ENCODE measurements at regions not wholly inside any gene's neighbourhood (a gene's known extent, or its start where the extent isn't known, plus 50 kb on each side); places are given as distances from the start of the nearest gene placed in this dataset.
"Not testable (repeated sequence)": the region's sequence is repeated elsewhere in the genome, so short reads cannot be mapped to it uniquely, and the experiment has no call there.

GRCh38 chr17:22142091-22142490 lies 449.8 kb downstream of the KCNJ18 start:
- H3K4me1 ChIP-seq (ENCODE audit: control insufficient read depth, insufficient read depth, low read length) = no peaks in the 10 kb centered on the region
- H3K9ac ChIP-seq (ENCODE audit: low read depth, low read length) = no peak overlapping the region
- H3K9me3 ChIP-seq (ENCODE audit: control insufficient read depth, insufficient read depth, low read length) = peaks cover 24% of the 10 kb centered on the region
- no peaks in the 10 kb centered on the region for H3K36me3 ChIP-seq (ENCODE audit: control insufficient read depth, insufficient read depth, low read length)
- H3K27me3 ChIP-seq (ENCODE audit: control insufficient read depth, insufficient read depth, low read length) = no peaks in the 10 kb centered on the region
- no peak overlapping the region for H3K4me3 ChIP-seq (ENCODE audit: low read depth, low read length)

GRCh38 chr17:22145605-22146178 lies 453.4 kb downstream of the KCNJ18 start:
- no peaks in the 10 kb centered on the region for H3K27me3 ChIP-seq (ENCODE audit: control insufficient read depth, insufficient read depth, low read length)
- H3K9me3 ChIP-seq (ENCODE audit: control insufficient read depth, insufficient read depth, low read length) = peaks cover 14% of the 10 kb centered on the region
- no peak overlapping the region for H3K9ac ChIP-seq (ENCODE audit: low read depth, low read length)
- no peaks in the 10 kb centered on the region for H3K36me3 ChIP-seq (ENCODE audit: control insufficient read depth, insufficient read depth, low read length)
- no peaks in the 10 kb centered on the region for H3K4me1 ChIP-seq (ENCODE audit: control insufficient read depth, insufficient read depth, low read length)
- H3K4me3 ChIP-seq (ENCODE audit: low read depth, low read length) = no peak overlapping the region

GRCh38 chr17:22158364-22158763 lies 466.0 kb downstream of the KCNJ18 start:
- no peaks in the 10 kb centered on the region for H3K36me3 ChIP-seq (ENCODE audit: control insufficient read depth, insufficient read depth, low read length)
- no peaks in the 10 kb centered on the region for H3K27me3 ChIP-seq (ENCODE audit: control insufficient read depth, insufficient read depth, low read length)
- no peak overlapping the region for H3K9ac ChIP-seq (ENCODE audit: low read depth, low read length)
- no peak overlapping the region for H3K4me3 ChIP-seq (ENCODE audit: low read depth, low read length)
- H3K4me1 ChIP-seq (ENCODE audit: control insufficient read depth, insufficient read depth, low read length) = no peaks in the 10 kb centered on the region
- H3K9me3 ChIP-seq (ENCODE audit: control insufficient read depth, insufficient read depth, low read length) = no peaks in the 10 kb centered on the region

- H3K27me3 ChIP-seq (ENCODE audit: control insufficient read depth, insufficient read depth, low read length) = no peaks in the 10 kb centered on the region
- H3K4me3 ChIP-seq (ENCODE audit: low read depth, low read length) = no peak overlapping the region
- H3K9ac ChIP-seq (ENCODE audit: low read depth, low read length) = no peak overlapping the region
Observed at GRCh38 chr17:22161376-22161775, 469.1 kb downstream of the KCNJ18 start.

DNA sequence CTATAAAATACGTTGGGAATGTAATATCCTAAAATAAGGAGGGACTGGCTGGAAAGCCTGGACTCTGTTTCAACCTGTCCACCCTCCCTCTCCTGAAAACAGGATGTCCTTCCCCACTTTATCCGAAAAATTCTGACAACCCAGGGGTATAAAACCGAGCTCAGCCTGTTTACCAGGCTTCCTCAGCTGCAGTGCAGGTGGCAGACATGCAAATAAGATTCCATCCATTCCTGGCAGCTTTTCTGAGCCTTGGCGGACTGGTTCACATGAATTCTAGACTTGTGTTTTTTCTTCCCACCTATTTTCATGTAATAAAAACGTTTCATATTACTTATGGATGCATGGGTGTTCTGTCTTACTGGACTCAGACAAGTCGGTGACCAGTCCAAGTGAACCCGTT lies 479.3 kb downstream of the KCNJ18 start:
- Histone ChIP-seq H3K4me3 (ENCODE audit: low read depth, low read length) (no peak overlapping the region), H3K36me3 (ENCODE audit: control insufficient read depth, insufficient read depth, low read length) (no peaks in the 10 kb centered on the region), H3K27me3 (ENCODE audit: control insufficient read depth, insufficient read depth, low read length) (no peaks in the 10 kb centered on the region), H3K9me3 (ENCODE audit: control insufficient read depth, insufficient read depth, low read length) (peaks cover 2% of the 10 kb centered on the region), H3K9ac (ENCODE audit: low read depth, low read length) (no peak overlapping the region), H3K4me1 (ENCODE audit: control insufficient read depth, insufficient read depth, low read length) (no peaks in the 10 kb centered on the region)

More at GRCh38 chr17:22161376-22161775, 469.1 kb downstream of the KCNJ18 start:
- Histone ChIP-seq H3K4me1 (ENCODE audit: control insufficient read depth, insufficient read depth, low read length) (no peaks in the 10 kb centered on the region), H3K9me3 (ENCODE audit: control insufficient read depth, insufficient read depth, low read length) (no peaks in the 10 kb centered on the region), H3K36me3 (ENCODE audit: control insufficient read depth, insufficient read depth, low read length) (no peaks in the 10 kb centered on the region)

DNA sequence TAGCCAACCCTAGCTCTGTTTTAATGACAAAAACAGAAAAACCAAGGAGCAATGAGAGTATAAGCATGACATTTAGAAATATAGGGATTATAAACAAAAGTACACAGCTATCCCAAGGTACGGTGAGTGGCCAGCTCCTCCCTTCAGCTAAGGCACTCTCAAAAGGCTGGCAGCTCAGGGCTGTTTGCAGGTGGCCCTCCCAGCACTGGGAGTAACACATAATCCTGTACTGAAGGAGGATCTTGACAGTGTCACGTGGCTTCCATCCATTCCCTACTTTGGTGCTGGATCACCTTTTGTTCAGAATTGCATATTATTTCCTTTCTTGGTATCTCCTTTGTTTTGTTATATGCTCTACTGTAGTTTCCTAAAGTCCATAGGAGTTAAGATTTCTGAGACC lies 500.8 kb downstream of the KCNJ18 start:
- Histone ChIP-seq H3K4me1 (ENCODE audit: control insufficient read depth, insufficient read depth, low read length) (no peaks in the 10 kb centered on the region), H3K9me3 (ENCODE audit: control insufficient read depth, insufficient read depth, low read length) (no peaks in the 10 kb centered on the region), H3K27me3 (ENCODE audit: control insufficient read depth, insufficient read depth, low read length) (no peaks in the 10 kb centered on the region), H3K36me3 (ENCODE audit: control insufficient read depth, insufficient read depth, low read length) (no peaks in the 10 kb centered on the region), H3K9ac (ENCODE audit: low read depth, low read length) (no peak overlapping the region), H3K4me3 (ENCODE audit: low read depth, low read length) (no peak overlapping the region)

- not testable (repeated sequence) for H3K4me1 ChIP-seq (ENCODE audit: control insufficient read depth, insufficient read depth, low read length); H3K27me3 ChIP-seq (ENCODE audit: control insufficient read depth, insufficient read depth, low read length); H3K9ac ChIP-seq (ENCODE audit: low read depth, low read length); H3K9me3 ChIP-seq (ENCODE audit: control insufficient read depth, insufficient read depth, low read length); H3K36me3 ChIP-seq (ENCODE audit: control insufficient read depth, insufficient read depth, low read length); H3K4me3 ChIP-seq (ENCODE audit: low read depth, low read length)
Observed at GRCh38 chr17:22200187-22200586, 507.9 kb downstream of the KCNJ18 start.

DNA sequence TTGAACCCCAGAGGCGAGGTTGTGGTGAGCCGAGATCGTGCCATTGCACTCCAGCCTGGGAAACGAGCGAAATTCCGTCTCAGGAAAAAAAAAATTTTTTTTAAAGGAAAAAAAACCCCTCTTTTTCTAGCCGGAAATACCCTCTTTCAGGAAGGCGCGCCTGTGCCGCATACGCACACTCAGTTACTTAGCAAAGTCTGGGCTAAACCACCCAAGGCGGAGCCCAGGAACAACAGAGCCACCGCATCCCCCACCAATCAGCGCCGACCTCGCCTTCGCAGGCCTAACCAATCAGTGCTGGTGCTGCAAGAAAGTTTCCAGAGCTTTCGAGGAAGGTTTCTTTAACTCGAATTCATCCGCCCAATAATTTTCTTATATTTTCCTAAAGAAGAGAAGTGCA lies 510.4 kb downstream of the KCNJ18 start:
- H3K4me1 ChIP-seq (ENCODE audit: control insufficient read depth, insufficient read depth, low read length) = no peaks in the 10 kb centered on the region
- H3K27me3 ChIP-seq (ENCODE audit: control insufficient read depth, insufficient read depth, low read length) = no peaks in the 10 kb centered on the region
- no peaks in the 10 kb centered on the region for H3K36me3 ChIP-seq (ENCODE audit: control insufficient read depth, insufficient read depth, low read length)
- no peak overlapping the region for H3K9ac ChIP-seq (ENCODE audit: low read depth, low read length)
- peaks cover 3% of the 10 kb centered on the region for H3K9me3 ChIP-seq (ENCODE audit: control insufficient read depth, insufficient read depth, low read length)
- H3K4me3 ChIP-seq (ENCODE audit: low read depth, low read length) = no peak overlapping the region

DNA sequence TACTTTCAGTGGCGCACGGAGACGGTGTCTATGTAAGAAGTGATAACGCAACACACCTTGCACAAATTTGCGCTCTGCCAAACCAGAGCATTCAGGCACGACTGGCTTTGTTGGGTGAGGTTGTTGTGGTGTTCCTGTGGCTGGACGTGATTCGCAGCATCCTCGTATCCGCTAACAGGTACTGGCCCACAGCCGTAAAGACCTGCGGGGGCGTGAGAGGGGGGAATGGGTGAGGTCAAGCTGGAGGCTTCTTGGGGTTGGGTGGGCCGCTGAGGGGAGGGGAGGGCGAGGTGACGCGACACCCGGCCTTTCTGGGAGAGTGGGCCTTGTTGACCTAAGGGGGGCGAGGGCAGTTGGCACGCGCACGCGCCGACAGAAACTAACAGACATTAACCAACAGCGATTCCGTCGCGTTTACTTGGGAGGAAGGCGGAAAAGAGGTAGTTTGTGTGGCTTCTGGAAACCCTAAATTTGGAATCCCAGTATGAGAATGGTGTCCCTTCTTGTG lies 510.9 kb downstream of the KCNJ18 start:
- H3K9ac ChIP-seq (ENCODE audit: low read depth, low read length) = no peak overlapping the region
- H3K27me3 ChIP-seq (ENCODE audit: control insufficient read depth, insufficient read depth, low read length) = no peaks in the 10 kb centered on the region
- peaks cover 3% of the 10 kb centered on the region for H3K9me3 ChIP-seq (ENCODE audit: control insufficient read depth, insufficient read depth, low read length)

GRCh38 chr17:22204076-22204475 lies 511.8 kb downstream of the KCNJ18 start:
- H3K4me1 ChIP-seq (ENCODE audit: control insufficient read depth, insufficient read depth, low read length); H3K4me3 ChIP-seq (ENCODE audit: low read depth, low read length); H3K9me3 ChIP-seq (ENCODE audit: control insufficient read depth, insufficient read depth, low read length); H3K36me3 ChIP-seq (ENCODE audit: control insufficient read depth, insufficient read depth, low read length); H3K27me3 ChIP-seq (ENCODE audit: control insufficient read depth, insufficient read depth, low read length); H3K9ac ChIP-seq (ENCODE audit: low read depth, low read length): not testable (repeated sequence)

More for the DNA sequence above, 510.9 kb downstream of the KCNJ18 start:
- Histone ChIP-seq H3K4me1 (ENCODE audit: control insufficient read depth, insufficient read depth, low read length) (no peaks in the 10 kb centered on the region), H3K36me3 (ENCODE audit: control insufficient read depth, insufficient read depth, low read length) (no peaks in the 10 kb centered on the region), H3K4me3 (ENCODE audit: low read depth, low read length) (no peak overlapping the region)

- not testable (repeated sequence) for H3K4me1 ChIP-seq (ENCODE audit: control insufficient read depth, insufficient read depth, low read length); H3K27me3 ChIP-seq (ENCODE audit: control insufficient read depth, insufficient read depth, low read length); H3K9ac ChIP-seq (ENCODE audit: low read depth, low read length); H3K36me3 ChIP-seq (ENCODE audit: control insufficient read depth, insufficient read depth, low read length); H3K9me3 ChIP-seq (ENCODE audit: control insufficient read depth, insufficient read depth, low read length); H3K4me3 ChIP-seq (ENCODE audit: low read depth, low read length)
Observed at GRCh38 chr17:22210212-22210611, 517.9 kb downstream of the KCNJ18 start.

- not testable (repeated sequence) for H3K9me3 ChIP-seq (ENCODE audit: control insufficient read depth, insufficient read depth, low read length); H3K4me1 ChIP-seq (ENCODE audit: control insufficient read depth, insufficient read depth, low read length); H3K36me3 ChIP-seq (ENCODE audit: control insufficient read depth, insufficient read depth, low read length)
Observed at GRCh38 chr17:22213169-22213568, 520.8 kb downstream of the KCNJ18 start.

More at GRCh38 chr17:22213169-22213568, 520.8 kb downstream of the KCNJ18 start:
- not testable (repeated sequence) for H3K9ac ChIP-seq (ENCODE audit: low read depth, low read length); H3K4me3 ChIP-seq (ENCODE audit: low read depth, low read length); H3K27me3 ChIP-seq (ENCODE audit: control insufficient read depth, insufficient read depth, low read length)

Measured in iPS-15b (cell line).